ENCODE measurements at regions not wholly inside any gene's neighbourhood (a gene's known extent, or its start where the extent isn't known, plus 50 kb on each side); places are given as distances from the start of the nearest gene placed in this dataset.

DNA sequence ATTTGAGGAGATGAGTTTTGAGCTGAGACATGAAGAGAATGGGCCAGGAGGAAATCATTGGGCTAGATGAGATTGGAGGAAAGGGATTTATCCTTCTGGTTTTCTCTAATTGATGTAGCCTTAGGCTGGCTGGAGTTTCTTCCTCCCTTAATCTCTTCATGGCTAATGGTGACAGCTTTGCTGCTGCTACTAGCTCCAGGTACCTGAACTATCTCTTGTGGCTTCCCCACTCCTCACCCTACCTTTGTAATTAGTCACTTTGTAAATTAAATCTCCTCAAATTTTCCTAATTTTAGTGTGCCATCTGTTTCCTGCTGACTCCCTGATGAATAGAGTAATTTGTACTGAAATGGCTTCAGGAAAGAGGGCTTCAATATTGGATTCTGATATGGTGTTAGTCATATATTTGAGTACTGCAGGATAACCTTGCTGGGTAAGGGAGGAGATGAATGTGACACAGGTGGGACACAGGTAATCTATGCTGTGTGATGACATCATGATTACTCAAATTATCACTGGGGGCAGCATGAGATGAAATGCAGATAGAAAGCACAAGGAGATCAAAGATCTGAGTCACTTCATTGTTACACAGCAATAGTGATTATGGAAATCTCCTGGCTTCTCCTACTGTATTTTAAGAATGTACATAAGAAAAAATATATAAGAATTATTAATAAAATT lies 1134.1 kb upstream of the DDX18 start:
- no peaks in the 10 kb centered on the region for H3K27me3 ChIP-seq
- H3K27ac ChIP-seq: no peak overlapping the region
- H3K4me1 ChIP-seq: no peaks in the 10 kb centered on the region
- H3K9me3 ChIP-seq: no peaks in the 10 kb centered on the region
- DNase-seq (ENCODE audit: low spot score in 2 of 2): no peak
- no peak for TF ChIP-seq POLR2A (IDR thresholded peaks at IDR 0.05)
- TF ChIP-seq, protein P1, sequence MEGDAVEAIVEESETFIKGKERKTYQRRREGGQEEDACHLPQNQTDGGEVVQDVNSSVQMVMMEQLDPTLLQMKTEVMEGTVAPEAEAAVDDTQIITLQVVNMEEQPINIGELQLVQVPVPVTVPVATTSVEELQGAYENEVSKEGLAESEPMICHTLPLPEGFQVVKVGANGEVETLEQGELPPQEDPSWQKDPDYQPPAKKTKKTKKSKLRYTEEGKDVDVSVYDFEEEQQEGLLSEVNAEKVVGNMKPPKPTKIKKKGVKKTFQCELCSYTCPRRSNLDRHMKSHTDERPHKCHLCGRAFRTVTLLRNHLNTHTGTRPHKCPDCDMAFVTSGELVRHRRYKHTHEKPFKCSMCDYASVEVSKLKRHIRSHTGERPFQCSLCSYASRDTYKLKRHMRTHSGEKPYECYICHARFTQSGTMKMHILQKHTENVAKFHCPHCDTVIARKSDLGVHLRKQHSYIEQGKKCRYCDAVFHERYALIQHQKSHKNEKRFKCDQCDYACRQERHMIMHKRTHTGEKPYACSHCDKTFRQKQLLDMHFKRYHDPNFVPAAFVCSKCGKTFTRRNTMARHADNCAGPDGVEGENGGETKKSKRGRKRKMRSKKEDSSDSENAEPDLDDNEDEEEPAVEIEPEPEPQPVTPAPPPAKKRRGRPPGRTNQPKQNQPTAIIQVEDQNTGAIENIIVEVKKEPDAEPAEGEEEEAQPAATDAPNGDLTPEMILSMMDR (IDR thresholded peaks at IDR 0.05): no peak
- no peak for TF ChIP-seq POLR2AphosphoS5 (IDR thresholded peaks at IDR 0.05)
- TF ChIP-seq EP300 (IDR thresholded peaks at IDR 0.05): no peak
- no peak overlapping the region for H3K4me3 ChIP-seq
- no peaks in the 10 kb centered on the region for H3K36me3 ChIP-seq

DNA sequence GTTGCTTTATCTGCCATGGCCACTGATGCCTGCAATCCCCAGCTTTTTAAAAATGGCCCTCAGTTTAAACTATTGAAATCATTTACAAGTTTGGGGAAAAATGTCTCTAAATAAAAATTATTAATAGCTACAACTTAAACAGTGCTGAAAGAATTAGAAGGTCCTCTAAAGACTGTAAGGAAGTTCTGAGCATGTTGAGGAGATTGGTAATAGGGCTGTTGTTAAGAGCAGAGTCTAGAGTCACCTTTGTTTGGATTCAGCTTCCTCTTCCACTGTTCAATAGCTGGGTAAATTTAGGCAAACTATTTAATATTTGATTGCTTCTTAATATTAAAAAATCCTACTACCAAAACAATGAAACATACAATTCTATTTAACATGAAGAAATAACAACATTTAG lies 1127.1 kb upstream of the DDX18 start:
- no peak for DNase-seq (ENCODE audit: low spot score in 2 of 2)
- Histone ChIP-seq H3K4me1 (no peaks in the 10 kb centered on the region), H3K36me3 (no peaks in the 10 kb centered on the region), H3K27ac (no peak overlapping the region), H3K27me3 (no peaks in the 10 kb centered on the region), H3K4me3 (no peak overlapping the region), H3K9me3 (peaks cover 3% of the 10 kb centered on the region)
- TF ChIP-seq POLR2A (IDR thresholded peaks at IDR 0.05) (no peak), POLR2AphosphoS5 (IDR thresholded peaks at IDR 0.05) (no peak), EP300 (IDR thresholded peaks at IDR 0.05) (no peak)
- TF ChIP-seq, protein P1 (IDR thresholded peaks at IDR 0.05): no peak

DNA sequence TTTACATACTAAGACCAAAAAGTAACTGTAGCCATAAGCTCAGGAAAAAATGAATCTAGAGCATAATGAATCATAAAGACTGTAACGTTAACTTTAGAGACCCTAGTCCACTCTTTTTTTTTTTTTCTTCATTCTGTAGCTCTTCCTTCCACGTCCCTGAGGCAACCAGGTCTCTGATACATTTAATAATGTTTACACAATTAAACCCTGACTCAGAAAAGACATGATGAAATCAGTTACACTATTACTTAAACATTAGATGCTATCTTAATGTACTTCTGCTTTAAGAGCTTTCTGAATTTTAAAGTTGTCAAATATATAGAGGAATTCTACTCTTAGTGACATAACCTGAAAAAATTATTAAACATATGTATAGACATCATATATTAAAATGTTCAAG lies 1121.5 kb upstream of the DDX18 start:
- H3K27ac ChIP-seq: no peak overlapping the region
- TF ChIP-seq, protein P1 (IDR thresholded peaks at IDR 0.05): no peak
- TF ChIP-seq POLR2AphosphoS5 (IDR thresholded peaks at IDR 0.05) (no peak), POLR2A (IDR thresholded peaks at IDR 0.05) (no peak), EP300 (IDR thresholded peaks at IDR 0.05) (no peak)
- no peaks in the 10 kb centered on the region for H3K36me3 ChIP-seq
- DNase-seq (ENCODE audit: low spot score in 2 of 2): no peak
- peaks cover 7% of the 10 kb centered on the region for H3K9me3 ChIP-seq
- 48% methylated on average over 2 of the region's 2 CpGs for WGBS
- no peaks in the 10 kb centered on the region for H3K4me1 ChIP-seq
- H3K27me3 ChIP-seq: no peaks in the 10 kb centered on the region
- H3K4me3 ChIP-seq: no peak overlapping the region

DNA sequence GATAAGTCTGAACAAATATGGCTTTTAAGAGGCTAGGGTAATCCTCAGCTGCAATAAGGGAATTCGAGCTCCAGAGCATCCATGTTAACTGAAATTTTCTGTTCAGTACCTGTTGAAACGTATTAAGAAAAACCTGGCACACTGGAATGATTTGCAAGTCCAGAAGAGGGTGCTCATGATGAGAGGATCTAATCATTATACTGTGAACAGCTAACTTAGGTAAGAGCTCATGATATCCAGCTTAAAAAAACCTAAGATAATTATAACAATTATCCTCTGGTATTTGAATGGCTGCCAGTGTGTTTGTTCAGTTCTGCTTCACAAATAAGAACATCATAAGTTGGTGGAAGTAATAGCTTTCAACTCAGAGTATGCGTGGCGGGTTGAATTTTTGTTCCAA lies 1118.3 kb upstream of the DDX18 start:
- Histone ChIP-seq H3K27ac (no peak overlapping the region), H3K9me3 (peaks cover 4% of the 10 kb centered on the region), H3K4me3 (no peak overlapping the region), H3K36me3 (no peaks in the 10 kb centered on the region), H3K4me1 (no peaks in the 10 kb centered on the region), H3K27me3 (no peaks in the 10 kb centered on the region)
- TF ChIP-seq, protein P1 (IDR thresholded peaks at IDR 0.05): no peak
- TF ChIP-seq EP300 (IDR thresholded peaks at IDR 0.05) (no peak), POLR2A (IDR thresholded peaks at IDR 0.05) (no peak), POLR2AphosphoS5 (IDR thresholded peaks at IDR 0.05) (no peak)
- DNase-seq (ENCODE audit: low spot score in 2 of 2): no peak
- WGBS: 58% methylated on average over 4 of the region's 4 CpGs

DNA sequence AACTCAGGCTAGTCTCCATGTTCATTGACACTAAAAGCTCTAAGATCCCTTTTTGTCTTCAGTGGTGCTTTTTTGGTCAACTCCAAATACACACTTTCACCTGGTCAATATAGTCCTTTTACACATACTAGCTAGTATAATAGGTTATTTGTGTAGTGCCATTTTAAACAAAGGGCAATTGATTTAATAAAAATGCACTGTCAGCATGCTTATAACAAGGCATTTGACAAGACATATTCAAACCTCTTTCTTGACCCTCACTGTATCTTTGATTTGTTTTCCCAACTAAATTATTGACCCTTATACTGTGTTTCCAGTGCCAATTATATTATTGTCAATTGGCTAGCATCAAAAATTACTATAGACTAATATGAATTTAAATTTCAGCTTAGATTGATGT lies 1117.6 kb upstream of the DDX18 start:
- H3K36me3 ChIP-seq: no peaks in the 10 kb centered on the region
- no peak overlapping the region for H3K27ac ChIP-seq
- no peaks in the 10 kb centered on the region for H3K4me1 ChIP-seq
- DNase-seq (ENCODE audit: low spot score in 2 of 2): no peak
- H3K27me3 ChIP-seq: no peaks in the 10 kb centered on the region
- no peak for TF ChIP-seq POLR2AphosphoS5 (IDR thresholded peaks at IDR 0.05)
- TF ChIP-seq, protein P1 (IDR thresholded peaks at IDR 0.05): no peak
- peaks cover 4% of the 10 kb centered on the region for H3K9me3 ChIP-seq
- no peak overlapping the region for H3K4me3 ChIP-seq

Measured in suprapubic skin (tissue), 4 donors.